ENCODE measurements at regions not wholly inside any gene's neighbourhood (a gene's known extent, or its start where the extent isn't known, plus 50 kb on each side); places are given as distances from the start of the nearest gene placed in this dataset.
A peak's percentile ranks its signal among the peaks of the same experiment; 100 is the strongest.
"Not testable (repeated sequence)": the region's sequence is repeated elsewhere in the genome, so short reads cannot be mapped to it uniquely, and the experiment has no call there.

DNA sequence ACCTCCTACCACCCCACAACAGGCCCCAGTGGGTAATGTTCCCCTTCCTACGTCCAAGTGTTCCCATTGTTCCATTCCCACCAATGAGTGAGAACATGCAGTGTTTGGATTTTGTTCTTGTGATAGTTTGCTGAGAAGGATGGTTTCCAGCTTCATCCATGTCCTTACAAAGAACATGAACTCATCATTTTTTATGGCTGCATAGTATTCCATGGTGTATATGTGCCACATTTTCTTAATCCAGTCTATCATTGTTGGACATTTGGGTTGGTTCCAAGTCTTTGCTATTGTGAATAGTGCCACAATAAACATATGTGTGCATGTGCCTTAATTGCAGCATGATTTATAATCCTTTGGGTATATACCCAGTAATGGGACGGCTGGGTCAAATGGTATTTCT lies 81.6 kb downstream of the P2RY10 start:
- H3K9ac ChIP-seq (ENCODE audit: insufficient read depth, low read length, poor library complexity, severe bottlenecking); H3K4me3 Mint-ChIP-seq; H3K36me3 Mint-ChIP-seq; H3K27me3 ChIP-seq (ENCODE audit: control insufficient read depth in 2 of 2, insufficient read depth in 2 of 2, low read length in 2 of 2); H3K27ac Mint-ChIP-seq; DNase-seq; H3K4me1 Mint-ChIP-seq; H3K27me3 Mint-ChIP-seq (ENCODE audit: low read depth in 3 of 3); H3K9me3 ChIP-seq (replicated peaks in 1 of 2; ENCODE audit: control insufficient read depth in 1 of 2, insufficient read depth in 1 of 2, low read length in 2 of 2); H3K27ac ChIP-seq (ENCODE audit: low read depth in 1 of 2, low read length in 2 of 2); H3K4me3 ChIP-seq (replicated peaks in 1 of 3; ENCODE audit: low read depth in 2 of 3, low read length in 3 of 3); H3K4me2 ChIP-seq (replicated peaks; ENCODE audit: extremely low read depth, low read length, poor library complexity, severe bottlenecking); H3K4me1 ChIP-seq (ENCODE audit: control insufficient read depth in 1 of 2, insufficient read depth in 2 of 2, low read length in 2 of 2); H3K79me2 ChIP-seq (ENCODE audit: insufficient read depth, low read length); H4K20me1 ChIP-seq (ENCODE audit: insufficient read depth, low read length); H3K36me3 ChIP-seq (replicated peaks in 1 of 2; ENCODE audit: control insufficient read depth in 1 of 2, insufficient read depth in 2 of 2, low read length in 2 of 2); intact Hi-C loops (cut with micrococcal nuclease); H2AFZ ChIP-seq (ENCODE audit: insufficient read depth, low read depth, low read length, poor library complexity, severe bottlenecking): not testable (repeated sequence)
- H3K9me3 Mint-ChIP-seq: peaks cover 0 to 11% (median 6%) of the 10 kb centered on the region in 7 donors
- no CpG with 5 or more reads among the region's 2 CpGs for WGBS (ENCODE audit: insufficient coverage)

DNA sequence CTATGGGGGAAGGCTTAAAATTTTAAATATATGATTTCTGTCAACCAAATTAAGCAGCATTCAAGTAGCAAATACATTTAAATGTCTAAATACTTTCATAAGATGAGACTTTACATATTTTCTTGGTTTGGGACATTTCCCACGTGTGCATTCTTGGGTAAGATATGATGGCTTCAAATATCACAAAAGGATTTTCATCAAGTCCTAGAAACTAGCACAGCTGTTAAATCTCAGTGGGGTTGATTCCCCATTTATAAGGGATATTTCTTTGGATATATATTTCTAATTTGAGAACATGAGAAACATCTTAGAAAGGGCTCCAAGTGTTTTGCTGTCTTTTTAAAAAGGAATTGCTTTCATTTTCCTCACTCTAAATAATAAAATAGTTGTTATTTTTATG lies 90.2 kb downstream of the P2RY10 start:
- DNase-seq: no peak
- no peak overlapping the region for H2AFZ ChIP-seq (ENCODE audit: insufficient read depth, low read depth, low read length, poor library complexity, severe bottlenecking)
- no peak overlapping the region for H3K27ac ChIP-seq (ENCODE audit: low read depth in 1 of 2, low read length in 2 of 2)
- H3K4me3 ChIP-seq (replicated peaks in 1 of 3; ENCODE audit: low read depth in 2 of 3, low read length in 3 of 3): no peak overlapping the region
- H3K4me3 Mint-ChIP-seq: no peak overlapping the region
- H4K20me1 ChIP-seq (ENCODE audit: insufficient read depth, low read length): no peaks in the 10 kb centered on the region
- H3K4me2 ChIP-seq (replicated peaks; ENCODE audit: extremely low read depth, low read length, poor library complexity, severe bottlenecking): no peak overlapping the region
- peaks cover 25% of the 10 kb centered on the region for H3K4me1 Mint-ChIP-seq
- peaks cover 0 to 3% of the 10 kb centered on the region in 2 donors for H3K4me1 ChIP-seq (ENCODE audit: control insufficient read depth in 1 of 2, insufficient read depth in 2 of 2, low read length in 2 of 2)
- H3K36me3 ChIP-seq (replicated peaks in 1 of 2; ENCODE audit: control insufficient read depth in 1 of 2, insufficient read depth in 2 of 2, low read length in 2 of 2): no peaks in the 10 kb centered on the region
- no peaks in the 10 kb centered on the region for H3K9me3 ChIP-seq (replicated peaks in 1 of 2; ENCODE audit: control insufficient read depth in 1 of 2, insufficient read depth in 1 of 2, low read length in 2 of 2)
- no peaks in the 10 kb centered on the region for H3K36me3 Mint-ChIP-seq
- H3K79me2 ChIP-seq (ENCODE audit: insufficient read depth, low read length): no peaks in the 10 kb centered on the region
- peak overlapping the region in 1 of 7 donors; percentile 12 for H3K27ac Mint-ChIP-seq
- intact Hi-C loops (cut with micrococcal nuclease): no loop called here
- no peaks in the 10 kb centered on the region for H3K27me3 Mint-ChIP-seq (ENCODE audit: low read depth in 3 of 3)
- H3K9me3 Mint-ChIP-seq: peaks cover 0 to 11% (median 0%) of the 10 kb centered on the region in 7 donors
- no peak overlapping the region for H3K9ac ChIP-seq (ENCODE audit: insufficient read depth, low read length, poor library complexity, severe bottlenecking)
- WGBS (ENCODE audit: insufficient coverage): no CpG with 5 or more reads among the region's 1 CpG
- TF ChIP-seq, protein P1, sequence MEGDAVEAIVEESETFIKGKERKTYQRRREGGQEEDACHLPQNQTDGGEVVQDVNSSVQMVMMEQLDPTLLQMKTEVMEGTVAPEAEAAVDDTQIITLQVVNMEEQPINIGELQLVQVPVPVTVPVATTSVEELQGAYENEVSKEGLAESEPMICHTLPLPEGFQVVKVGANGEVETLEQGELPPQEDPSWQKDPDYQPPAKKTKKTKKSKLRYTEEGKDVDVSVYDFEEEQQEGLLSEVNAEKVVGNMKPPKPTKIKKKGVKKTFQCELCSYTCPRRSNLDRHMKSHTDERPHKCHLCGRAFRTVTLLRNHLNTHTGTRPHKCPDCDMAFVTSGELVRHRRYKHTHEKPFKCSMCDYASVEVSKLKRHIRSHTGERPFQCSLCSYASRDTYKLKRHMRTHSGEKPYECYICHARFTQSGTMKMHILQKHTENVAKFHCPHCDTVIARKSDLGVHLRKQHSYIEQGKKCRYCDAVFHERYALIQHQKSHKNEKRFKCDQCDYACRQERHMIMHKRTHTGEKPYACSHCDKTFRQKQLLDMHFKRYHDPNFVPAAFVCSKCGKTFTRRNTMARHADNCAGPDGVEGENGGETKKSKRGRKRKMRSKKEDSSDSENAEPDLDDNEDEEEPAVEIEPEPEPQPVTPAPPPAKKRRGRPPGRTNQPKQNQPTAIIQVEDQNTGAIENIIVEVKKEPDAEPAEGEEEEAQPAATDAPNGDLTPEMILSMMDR (IDR thresholded peaks at IDR 0.05): no peak
- no peaks in the 10 kb centered on the region for H3K27me3 ChIP-seq (ENCODE audit: control insufficient read depth in 2 of 2, insufficient read depth in 2 of 2, low read length in 2 of 2)

All from CD14-positive monocyte (primary cell).